BJ (cell line): ENCODE measurements at regions not wholly inside any gene's neighbourhood (a gene's known extent, or its start where the extent isn't known, plus 50 kb on each side); places are given as distances from the start of the nearest gene placed in this dataset.

Source experiments
- CTCF ChIA-PET: fragments of 350-600 bp; formaldehyde crosslinking; extraction: SDS; loops from one replicate; lab custom pipeline; 2021; ENCODE audit warnings: antibody characterized with exemption, inconsistent platforms; lab: Yijun Ruan, JAX
- POLR2A ChIA-PET: fragments of 300-600 bp; sonication (Branson Sonifier 250); formaldehyde crosslinking; extraction: SDS; loops from one replicate; lab custom pipeline; 2021; ENCODE audit warnings: antibody characterized with exemption; lab: Charles Lee
- DNase-seq: peaks from one replicate; pipeline ENCODE4 v3.0.0-alpha.2; 2011; ENCODE audit warnings: low read depth
- H3K27me3 ChIP-seq: 2 replicates; pipeline ENCODE4 v1.6.0; 2011; ENCODE audit warnings: low read length; ENCODE audit not compliant: control insufficient read depth, insufficient read depth
- H3K36me3 ChIP-seq: 2 replicates; pipeline ENCODE4 v1.5.1; 2011; ENCODE audit warnings: low read length; ENCODE audit not compliant: control insufficient read depth, insufficient read depth
- H3K4me3 ChIP-seq: 2 replicates; pipeline ENCODE4 v1.5.1; 2011; ENCODE audit warnings: low read depth, mild to moderate bottlenecking, control low read depth, low read length
- CTCF ChIP-seq: IDR thresholded peaks from 2 replicates; pipeline ENCODE4 v1.5.1; 2011; ENCODE audit warnings: low read depth, mild to moderate bottlenecking, control low read depth, inconsistent platforms, low read length, moderate library complexity; ENCODE audit not compliant: insufficient read depth

GRCh38 chr21:43312751-43313169 is 114.2 kb downstream of the SIK1 start:
- ChIA-PET POLR2A (no interaction called here), CTCF (interaction anchor here (0.7 kb wide), 2 partner anchors 31 to 305 kb away, joined by 4 to 5 read pairs; no protein-coding TSS in a partner anchor)
- H3K27me3 ChIP-seq = peaks cover 2% of the 10 kb centered on the region; the same call in 1 of the 2 replicates
- no peak overlapping the region for H3K4me3 ChIP-seq
- H3K36me3 ChIP-seq = no peaks in the 10 kb centered on the region
- no peak for TF ChIP-seq CTCF
- DNase-seq = no peak

- H3K27me3 ChIP-seq = peaks cover 2% of the 10 kb centered on the region; the same call in 1 of the 2 replicates
- no peak for DNase-seq
- CTCF ChIA-PET = interaction anchor here (0.7 kb wide), 1 partner anchor 31 kb away, joined by 4 read pairs; no protein-coding TSS in a partner anchor
- POLR2A ChIA-PET = no interaction called here
- no peak overlapping the region for H3K4me3 ChIP-seq
- no peak for TF ChIP-seq CTCF
- H3K36me3 ChIP-seq = no peaks in the 10 kb centered on the region
Measured at GRCh38 chr21:43312011-43312410, 114.9 kb downstream of the SIK1 start.

- ChIA-PET POLR2A (no interaction called here), CTCF (interaction anchor here (1.5 kb wide), 1 partner anchor 22 kb away, joined by 3 read pairs; no protein-coding TSS in a partner anchor)
- Histone ChIP-seq H3K4me3 (no peak overlapping the region), H3K36me3 (no peaks in the 10 kb centered on the region), H3K27me3 (peaks cover 2% of the 10 kb centered on the region; the same call in 1 of the 2 replicates)
- DNase-seq = no peak
- TF ChIP-seq CTCF = no peak
Measured at GRCh38 chr21:43311301-43311817, 115.6 kb downstream of the SIK1 start.

GRCh38 chr21:43308815-43309283 is 118.1 kb downstream of the SIK1 start:
- DNase-seq = no peak
- Histone ChIP-seq H3K27me3 (peaks cover 2% of the 10 kb centered on the region; the same call in 1 of the 2 replicates), H3K4me3 (no peak overlapping the region), H3K36me3 (no peaks in the 10 kb centered on the region)
- TF ChIP-seq CTCF = no peak
- ChIA-PET POLR2A (no interaction called here), CTCF (interaction anchor here (1.3 kb wide), 1 partner anchor 11 kb away, joined by 4 read pairs; no protein-coding TSS in a partner anchor)

GRCh38 chr21:43308101-43308814 is 118.7 kb downstream of the SIK1 start:
- TF ChIP-seq CTCF = no peak
- Histone ChIP-seq H3K27me3 (peaks cover 2% of the 10 kb centered on the region; the same call in 1 of the 2 replicates), H3K4me3 (no peak overlapping the region), H3K36me3 (no peaks in the 10 kb centered on the region)
- DNase-seq = no peak
- CTCF ChIA-PET = no interaction called here
- POLR2A ChIA-PET = no interaction called here
